GM13976 (cell line): ENCODE measurements at regions not wholly inside any gene's neighbourhood (a gene's known extent, or its start where the extent isn't known, plus 50 kb on each side); places are given as distances from the start of the nearest gene placed in this dataset.

Source experiments
- DNase-seq: peaks from one replicate; pipeline ENCODE4 v3.0.0; 2012; ENCODE audit warnings: low spot score
- in situ Hi-C: fragments of 300-500 bp; cut with MboI; formaldehyde crosslinking; loops from one replicate; pipeline ENCODE4 v1.12.0; 2022; ENCODE audit warnings: low sequenced_read_pairs, mixed read lengths, inconsistent platforms; ENCODE audit not compliant: unreplicated experiment
- TF ChIP-seq, protein P1 (sequence below): IDR thresholded peaks from 2 replicates; pipeline ENCODE4 v1.5.1; 2012; ENCODE audit warnings: borderline replicate concordance, mild to moderate bottlenecking; ENCODE audit not compliant: insufficient read depth; ENCODE audit errors: extremely low read depth, missing control alignments, control extremely low read depth

- in situ Hi-C loops: no loop called here
Observed at GRCh38 chr12:90304231-90304630, 595.6 kb upstream of the ATP2B1 start.

GRCh38 chr12:90303771-90304170, 595.1 kb upstream of the ATP2B1 start:
- TF ChIP-seq, protein P1, sequence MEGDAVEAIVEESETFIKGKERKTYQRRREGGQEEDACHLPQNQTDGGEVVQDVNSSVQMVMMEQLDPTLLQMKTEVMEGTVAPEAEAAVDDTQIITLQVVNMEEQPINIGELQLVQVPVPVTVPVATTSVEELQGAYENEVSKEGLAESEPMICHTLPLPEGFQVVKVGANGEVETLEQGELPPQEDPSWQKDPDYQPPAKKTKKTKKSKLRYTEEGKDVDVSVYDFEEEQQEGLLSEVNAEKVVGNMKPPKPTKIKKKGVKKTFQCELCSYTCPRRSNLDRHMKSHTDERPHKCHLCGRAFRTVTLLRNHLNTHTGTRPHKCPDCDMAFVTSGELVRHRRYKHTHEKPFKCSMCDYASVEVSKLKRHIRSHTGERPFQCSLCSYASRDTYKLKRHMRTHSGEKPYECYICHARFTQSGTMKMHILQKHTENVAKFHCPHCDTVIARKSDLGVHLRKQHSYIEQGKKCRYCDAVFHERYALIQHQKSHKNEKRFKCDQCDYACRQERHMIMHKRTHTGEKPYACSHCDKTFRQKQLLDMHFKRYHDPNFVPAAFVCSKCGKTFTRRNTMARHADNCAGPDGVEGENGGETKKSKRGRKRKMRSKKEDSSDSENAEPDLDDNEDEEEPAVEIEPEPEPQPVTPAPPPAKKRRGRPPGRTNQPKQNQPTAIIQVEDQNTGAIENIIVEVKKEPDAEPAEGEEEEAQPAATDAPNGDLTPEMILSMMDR: no peak
- in situ Hi-C loops: no loop called here
- DNase-seq: no peak

More at GRCh38 chr12:90304231-90304630, 595.6 kb upstream of the ATP2B1 start:
- TF ChIP-seq, protein P1: no peak
- DNase-seq: no peak

- in situ Hi-C loops: no loop called here
- TF ChIP-seq, protein P1: no peak
- DNase-seq: no peak
Observed at GRCh38 chr12:90301561-90302133, 593.0 kb upstream of the ATP2B1 start.

DNA sequence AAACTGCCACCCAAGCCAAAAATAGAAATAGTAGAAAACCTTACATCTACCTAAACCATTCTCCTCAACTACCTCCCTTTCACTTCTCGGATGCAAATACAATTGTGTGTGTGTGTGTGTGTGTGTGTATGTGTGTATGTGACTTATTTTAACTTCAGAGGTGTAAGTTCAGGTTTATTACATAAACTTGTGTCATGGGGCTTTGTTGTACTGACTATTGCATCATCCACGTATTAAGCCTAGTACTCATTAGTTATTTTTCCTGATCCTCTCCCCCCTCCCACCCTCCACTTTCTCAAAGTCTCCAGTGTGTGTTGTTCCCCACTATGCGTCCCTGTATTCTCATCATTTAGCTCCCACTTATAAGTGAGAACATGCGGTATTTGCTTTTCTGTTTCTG, 592.5 kb upstream of the ATP2B1 start:
- no peak for DNase-seq
- in situ Hi-C loops: no loop called here
- TF ChIP-seq, protein P1: no peak

- DNase-seq: no peak
- in situ Hi-C loops: no loop called here
- TF ChIP-seq, protein P1: no peak
Observed at GRCh38 chr12:90299666-90300065, 591.0 kb upstream of the ATP2B1 start.

GRCh38 chr12:90299121-90299520, 590.5 kb upstream of the ATP2B1 start:
- peak; percentile 24 for DNase-seq
- TF ChIP-seq, protein P1: no peak
- in situ Hi-C loops: no loop called here
